ENCODE measurements at regions not wholly inside any gene's neighbourhood (a gene's known extent, or its start where the extent isn't known, plus 50 kb on each side); places are given as distances from the start of the nearest gene placed in this dataset.
"Not testable (repeated sequence)": the region's sequence is repeated elsewhere in the genome, so short reads cannot be mapped to it uniquely, and the experiment has no call there.

DNA sequence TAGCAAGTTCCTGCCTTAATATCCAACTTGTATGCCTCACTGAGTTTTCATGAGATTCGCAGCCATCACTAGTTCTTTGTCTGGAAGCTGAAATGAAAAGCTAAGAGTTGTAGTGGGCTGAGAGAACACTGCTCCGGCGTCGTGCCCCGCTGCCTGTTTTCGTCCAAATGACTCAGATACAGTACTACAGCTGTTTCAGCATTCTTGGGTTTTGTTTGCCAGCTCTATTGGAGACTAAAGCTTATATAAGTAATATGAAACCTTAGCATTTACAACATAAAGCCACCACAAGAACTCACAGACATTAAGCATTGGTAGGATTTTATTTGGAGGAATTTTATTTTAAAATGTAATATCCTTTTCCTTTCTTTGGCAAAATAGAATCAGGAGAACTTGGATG lies 299.7 kb downstream of the DLEU7 start:
- no peak for DNase-seq

DNA sequence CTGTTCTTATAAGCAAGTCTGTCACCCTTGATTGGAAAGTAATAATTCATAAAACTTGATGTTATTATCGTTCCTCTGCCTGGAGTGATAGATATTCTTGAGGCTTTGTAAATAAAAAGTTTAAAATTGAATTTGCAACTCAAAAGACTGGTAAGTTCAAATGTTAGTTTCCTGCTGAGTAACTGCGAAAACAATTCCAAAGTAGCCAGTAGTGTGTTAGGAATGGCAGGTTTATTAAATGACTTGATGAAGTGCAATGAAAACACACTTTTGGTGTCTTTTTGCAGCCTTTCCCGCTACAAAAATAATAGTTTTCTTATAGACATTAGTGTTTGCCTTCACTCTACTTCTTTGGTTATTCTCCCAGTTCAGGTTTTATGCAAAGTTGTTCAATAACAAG lies 299.3 kb downstream of the DLEU7 start:
- no peak for DNase-seq

DNA sequence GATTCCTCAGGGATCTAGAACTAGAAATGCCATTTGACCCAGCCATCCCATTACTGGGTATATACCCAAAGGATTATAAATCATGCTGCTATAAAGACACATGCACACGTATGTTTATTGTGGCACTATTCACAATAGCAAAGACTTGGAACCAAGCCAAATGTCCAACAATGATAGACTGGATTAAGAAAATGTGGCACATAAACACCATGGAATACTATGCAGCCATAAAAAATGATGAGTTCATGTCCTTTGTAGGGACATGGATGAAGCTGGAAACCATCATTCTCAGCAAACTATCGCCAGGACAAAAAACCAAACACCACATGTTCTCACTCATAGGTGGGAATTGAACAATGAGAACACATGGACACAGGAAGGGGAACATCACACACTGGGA lies 296.3 kb downstream of the DLEU7 start:
- DNase-seq = not testable (repeated sequence)

DNA sequence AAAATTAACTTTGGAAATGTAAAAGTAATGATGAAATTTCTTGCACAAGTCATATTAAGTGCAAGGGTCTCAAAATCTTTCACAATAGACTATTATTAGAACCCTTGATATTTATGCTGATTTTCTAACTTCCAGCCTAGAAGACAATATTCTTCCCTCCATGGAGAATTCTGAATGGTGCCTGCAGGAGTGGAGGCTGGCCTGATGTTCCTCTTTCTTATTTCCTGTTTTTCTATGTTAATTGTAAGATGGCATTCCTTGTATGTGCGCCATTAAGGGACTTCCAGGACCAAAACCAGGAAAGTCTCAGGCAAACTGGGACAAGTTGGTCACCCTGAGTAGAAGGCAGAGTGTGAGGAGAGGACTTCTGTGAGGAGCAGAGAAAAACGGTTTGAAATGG lies 294.9 kb downstream of the DLEU7 start:
- no peak for DNase-seq

DNA sequence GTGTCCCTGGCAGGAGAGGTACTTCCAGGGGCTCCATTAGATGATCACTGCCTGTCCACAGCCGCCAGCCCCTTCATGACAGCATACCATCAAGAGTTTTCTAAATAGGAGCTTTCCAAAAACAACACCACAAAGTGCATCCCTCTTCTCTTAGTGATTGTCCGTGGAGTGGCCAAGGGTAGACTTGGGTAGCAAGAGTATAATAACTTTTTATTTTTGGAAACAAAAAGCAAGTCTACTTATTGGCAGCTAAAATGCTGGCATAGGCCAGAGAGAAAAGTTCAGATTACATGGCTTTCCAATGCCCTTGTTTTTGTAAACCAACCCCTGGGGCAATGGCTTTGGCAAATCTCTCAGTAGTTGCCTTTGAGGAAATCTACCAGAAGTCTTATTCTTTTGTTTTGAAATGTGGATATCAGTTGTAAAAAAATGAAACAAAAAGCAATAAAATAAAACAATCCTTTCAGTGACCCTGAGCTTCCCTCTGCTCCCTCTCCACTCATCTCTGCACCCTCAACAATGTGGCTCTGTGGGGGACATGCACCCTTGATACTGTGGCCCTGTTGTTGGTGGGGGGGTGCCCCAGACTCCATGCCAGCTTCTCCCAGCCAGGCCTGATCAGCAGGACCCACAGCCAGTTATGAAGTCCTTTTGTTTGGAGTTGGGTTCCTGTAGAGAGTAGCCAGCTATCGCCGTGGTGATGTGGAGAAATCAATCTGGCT lies 294.1 kb downstream of the DLEU7 start:
- DNase-seq = no peak

DNA sequence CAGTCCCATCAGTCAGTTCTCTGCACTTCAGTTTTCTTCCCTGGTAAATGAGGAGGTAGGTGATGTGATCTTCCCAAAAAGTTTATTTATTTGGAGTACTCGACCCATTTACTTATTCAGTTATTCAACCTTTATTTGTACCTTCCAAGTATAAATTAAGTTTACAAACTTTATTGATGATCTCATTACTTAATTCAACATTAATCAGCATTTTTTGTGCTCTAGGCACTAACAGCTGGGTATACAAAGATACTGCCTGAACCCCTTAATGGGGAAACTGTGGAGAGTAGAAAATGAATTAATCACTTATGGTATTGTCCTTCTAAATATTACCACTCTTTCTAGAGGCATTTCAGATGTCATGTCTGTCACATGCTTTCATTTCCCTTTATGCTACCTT lies 293.3 kb downstream of the DLEU7 start:
- no peak for DNase-seq

DNA sequence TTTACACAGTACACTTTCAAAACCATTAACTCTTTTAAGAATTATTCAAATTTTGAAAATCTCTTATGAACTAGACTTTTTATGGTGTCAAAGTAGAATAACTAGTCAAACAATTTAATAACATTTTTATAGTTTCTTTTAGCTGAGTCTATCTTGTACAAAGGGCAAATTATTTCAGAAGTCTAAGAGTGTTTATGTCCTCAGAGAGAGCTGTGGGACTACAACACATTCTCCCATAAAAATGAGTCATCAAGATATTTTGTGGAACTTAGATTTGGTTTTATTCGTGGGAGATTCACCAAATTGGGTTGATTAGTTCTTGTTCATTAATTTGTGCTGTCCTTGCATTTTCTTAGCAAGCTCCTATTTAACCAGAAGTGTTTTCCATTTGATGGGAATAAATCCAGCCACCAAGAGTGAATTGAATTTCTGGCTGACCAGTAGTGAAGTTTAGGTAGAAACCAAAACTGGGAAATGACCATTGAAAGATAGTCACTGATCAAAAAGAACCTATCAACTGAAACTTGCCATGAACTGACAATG lies 291.0 kb downstream of the DLEU7 start:
- no peak for DNase-seq

DNA sequence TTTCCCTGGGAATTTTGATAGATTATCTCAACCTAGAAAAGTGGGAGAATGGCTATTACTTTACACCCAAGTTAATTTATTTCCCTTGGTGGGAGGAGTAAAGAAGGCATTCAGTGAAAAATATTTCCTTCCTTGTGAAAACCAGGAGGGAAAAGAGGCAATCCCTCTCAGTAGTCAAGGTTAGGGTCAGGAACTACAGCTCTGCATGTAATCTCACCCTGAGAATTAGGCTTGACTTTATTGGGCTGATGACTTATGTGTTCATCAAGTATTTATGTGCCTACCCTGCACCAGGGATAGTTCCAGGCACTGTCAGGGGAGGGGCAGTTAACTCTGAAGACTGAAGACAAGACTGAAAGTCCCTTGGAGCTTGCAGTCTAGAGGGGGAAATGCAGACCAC lies 281.8 kb downstream of the DLEU7 start:
- no peak for DNase-seq

DNA sequence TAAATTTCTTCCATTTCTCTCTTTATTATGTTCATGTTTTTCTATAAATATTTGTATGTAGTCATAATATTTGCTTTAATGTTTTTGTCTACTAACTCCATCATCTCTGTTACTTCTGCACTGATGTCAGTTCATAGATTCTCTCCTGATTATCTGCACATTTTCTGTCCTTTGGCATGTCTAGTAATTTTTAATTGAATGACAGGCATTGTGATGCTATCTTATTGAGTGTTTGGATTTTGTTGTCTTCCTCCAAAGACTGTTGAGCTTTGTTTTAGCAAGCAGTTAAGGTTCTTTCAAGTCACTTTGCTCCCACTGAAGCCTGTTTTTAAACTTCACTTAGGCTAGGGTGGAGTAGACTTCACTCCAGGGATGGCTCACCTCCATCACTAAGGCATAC lies 276.8 kb downstream of the DLEU7 start:
- DNase-seq = no peak

DNA sequence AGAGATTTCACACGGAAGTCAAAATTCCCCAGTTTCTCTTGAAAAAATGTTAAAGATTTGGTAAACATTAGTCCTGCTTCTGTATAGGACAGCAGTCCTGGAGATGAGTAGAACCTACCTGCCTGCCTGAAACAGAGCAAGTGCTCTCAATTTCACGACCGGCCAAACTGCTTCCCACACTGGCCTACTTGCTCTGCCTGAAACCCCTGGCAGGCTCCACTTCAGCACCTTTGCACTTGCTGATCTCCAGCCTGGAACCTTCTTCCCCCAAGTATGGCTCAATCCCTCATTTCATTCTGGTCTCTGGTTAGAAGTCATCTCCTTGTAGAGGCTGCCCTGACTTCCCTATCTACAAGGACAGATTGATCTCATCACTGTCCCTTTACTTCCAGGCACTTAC lies 271.4 kb downstream of the DLEU7 start:
- no peak for DNase-seq

DNA sequence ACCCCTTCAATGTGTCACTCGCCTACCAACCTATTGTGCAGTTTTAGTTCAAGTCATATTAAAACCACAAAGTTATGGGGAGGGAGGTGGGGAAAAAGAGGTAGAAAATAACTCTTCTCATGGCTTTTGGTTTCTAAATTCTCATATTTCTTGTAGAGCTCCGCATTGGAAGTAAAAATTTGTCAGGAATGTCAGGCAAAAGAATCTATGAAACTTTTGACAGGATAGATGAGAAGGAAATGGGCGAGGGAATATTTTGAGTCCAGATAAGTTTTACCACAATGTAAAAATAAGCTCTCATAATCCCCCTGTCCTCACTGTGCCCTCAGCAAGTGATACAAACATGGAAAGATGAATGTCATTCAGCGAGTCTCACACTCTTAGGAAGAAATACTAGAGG lies 270.4 kb downstream of the DLEU7 start:
- DNase-seq = no peak

DNA sequence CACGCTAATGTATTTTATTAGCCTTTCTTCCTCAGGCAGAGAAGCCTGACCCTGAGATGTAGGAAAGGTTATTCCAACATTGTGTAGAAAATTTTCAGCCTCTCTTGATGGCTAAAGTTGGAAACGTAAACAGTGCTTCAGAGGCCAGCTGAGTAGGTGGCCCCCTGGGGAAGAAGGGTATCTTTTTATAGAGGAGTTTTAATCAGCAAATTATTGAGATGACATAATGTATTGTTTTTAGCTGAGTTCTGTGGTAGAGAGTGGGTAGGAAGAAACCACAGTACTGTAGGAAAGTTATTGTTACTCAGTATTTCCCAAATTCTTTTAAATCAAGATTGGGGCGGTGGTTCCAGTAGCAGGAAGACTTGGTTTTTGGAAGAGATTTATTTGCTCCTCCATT lies 268.8 kb downstream of the DLEU7 start:
- no peak for DNase-seq

DNA sequence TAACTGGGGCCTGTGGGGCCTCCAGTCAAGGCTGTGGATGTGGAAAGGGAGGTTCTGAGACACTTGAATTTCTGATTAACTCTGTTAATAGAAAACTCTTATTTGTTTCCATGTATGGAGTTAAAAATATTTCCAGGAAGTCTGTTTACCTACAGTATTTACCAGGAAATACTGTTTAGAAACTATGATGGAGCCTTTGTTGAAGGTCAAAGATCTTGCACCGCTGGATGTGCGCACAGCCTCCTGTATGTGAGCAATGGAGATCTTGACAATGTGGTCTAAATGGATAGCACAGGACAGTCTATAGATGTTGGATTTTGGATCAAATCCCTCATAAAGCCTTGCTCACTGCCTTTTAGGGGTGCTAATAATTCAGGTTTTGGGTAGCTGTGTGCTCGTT lies 268.4 kb downstream of the DLEU7 start:
- DNase-seq = no peak

DNA sequence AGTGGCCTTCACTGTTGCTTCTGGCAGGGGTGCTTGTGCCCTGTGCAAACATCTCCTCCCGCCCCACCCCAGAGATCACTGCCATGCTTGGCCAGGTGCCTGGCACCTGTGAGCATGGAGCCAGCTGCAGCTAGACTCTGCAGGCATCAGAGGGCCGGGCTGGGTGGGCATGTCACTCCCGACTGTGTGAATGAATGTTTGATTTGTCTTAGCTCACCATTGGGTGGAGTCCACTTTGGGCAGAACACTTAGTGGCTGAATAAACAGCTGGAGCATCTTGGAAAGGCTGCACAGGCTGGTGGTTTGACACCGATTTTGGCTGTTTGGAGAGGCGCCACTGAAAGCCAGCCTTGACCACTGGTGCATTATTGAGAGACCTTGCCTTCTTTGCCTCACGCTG lies 267.3 kb downstream of the DLEU7 start:
- no peak for DNase-seq

DNA sequence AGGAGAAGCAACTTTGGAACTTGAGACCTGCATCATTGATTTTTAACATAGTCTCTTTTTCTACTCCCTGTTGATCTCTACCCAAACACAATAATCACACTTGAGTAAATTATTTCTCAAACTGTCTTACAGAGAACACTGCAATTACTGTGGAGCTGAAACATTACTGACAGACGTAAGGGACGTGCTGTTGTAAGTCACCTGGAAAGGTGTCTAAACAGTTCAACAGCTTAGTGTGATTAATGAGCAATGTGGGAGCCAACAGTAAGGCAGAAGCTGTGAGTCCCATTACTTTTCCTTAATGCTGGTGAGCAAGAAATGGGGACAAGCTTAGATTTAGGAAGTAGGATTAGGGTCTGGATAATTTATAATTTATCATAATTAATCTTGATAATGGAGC lies 265.7 kb downstream of the DLEU7 start:
- no peak for DNase-seq

DNA sequence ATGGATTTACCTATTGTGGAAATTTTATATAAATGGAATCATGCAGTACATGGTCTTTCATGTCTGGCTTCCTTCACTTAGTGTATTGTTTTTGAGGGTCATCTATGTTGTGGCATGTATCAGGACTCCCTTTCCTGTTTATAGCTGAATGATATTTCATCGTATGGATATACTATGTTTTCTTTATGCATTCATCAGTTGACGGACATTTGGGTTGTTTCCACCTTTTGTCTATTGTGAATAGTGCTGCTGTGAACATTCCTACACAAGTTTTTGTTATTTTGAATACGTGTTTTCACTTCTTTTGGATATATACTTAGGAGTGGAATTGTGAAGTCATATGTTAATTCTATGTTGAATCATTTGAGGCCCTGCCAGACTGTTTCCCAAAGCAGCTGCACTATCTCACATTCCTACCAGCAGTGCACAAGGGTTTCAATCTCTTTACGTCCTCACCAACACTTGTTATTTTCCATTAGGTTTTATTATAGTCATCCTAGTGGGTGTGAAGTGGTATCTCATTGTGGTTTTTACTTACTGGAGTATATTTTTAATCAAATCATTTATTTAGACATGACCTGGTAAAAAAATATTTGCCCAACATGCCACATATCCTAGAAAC lies 262.7 kb downstream of the DLEU7 start:
- DNase-seq = no peak

DNA sequence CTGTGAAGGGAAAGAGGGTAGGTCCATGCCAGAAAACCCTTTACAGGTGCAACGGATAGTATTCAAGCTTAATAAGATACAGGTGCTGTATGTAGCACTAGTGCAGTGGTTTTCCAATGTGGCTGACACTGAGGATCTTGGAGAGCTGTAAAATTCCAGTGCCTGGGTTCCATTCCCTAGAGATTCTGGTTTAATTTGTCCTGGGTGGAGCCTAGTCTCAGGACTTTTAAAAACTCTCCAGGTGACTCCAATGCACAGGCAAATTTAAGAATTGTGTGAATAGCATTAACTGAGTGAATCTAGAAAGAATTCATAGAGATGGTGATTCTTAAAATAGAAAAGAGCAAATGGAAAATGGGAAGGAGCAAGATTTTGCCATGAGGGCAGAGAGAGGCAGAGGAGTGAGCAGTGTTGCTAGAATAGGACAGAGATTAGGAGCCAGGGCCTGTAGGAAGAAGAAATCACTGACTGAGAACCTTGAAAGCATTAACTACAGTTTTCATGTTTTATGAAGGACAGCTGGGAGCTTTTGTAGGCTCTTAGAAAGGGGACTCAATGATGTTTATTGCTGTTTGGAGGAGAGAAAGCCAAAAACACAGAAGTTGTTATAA lies 261.8 kb downstream of the DLEU7 start:
- no peak for DNase-seq

DNA sequence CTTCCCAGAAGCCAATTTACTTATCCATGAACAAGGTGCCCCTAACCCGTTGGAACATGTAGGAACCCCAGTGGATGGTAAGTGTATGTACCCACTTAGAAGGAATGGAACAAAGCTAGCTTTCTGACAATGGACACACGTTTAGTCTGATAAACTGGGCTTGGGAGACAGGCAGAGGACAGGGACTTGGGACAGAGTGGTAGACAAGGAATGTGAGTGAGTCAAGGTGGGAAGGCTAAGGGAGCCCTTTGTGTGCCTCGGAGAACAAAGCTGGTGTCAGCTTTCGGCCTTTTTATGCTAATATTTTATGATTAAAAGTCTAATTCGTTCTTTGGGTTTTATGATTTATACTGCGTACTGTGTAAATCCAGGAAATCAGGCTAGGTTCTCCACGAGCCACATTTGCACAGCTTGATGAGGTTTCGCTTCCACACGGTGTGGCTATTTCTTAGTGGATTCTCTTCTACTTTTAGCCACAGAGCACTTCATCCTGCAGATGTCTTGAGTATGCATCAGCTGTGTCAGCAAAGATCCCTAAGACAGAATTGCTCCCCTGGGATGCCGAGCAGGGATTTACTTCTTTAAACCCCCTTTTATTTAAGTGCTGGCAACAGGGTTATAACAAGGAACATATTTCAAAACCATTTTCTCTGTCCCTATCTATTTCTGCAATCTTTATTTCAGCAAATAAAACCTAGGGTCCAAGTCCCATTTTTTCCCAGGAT lies 258.5 kb downstream of the DLEU7 start:
- no peak for DNase-seq

DNA sequence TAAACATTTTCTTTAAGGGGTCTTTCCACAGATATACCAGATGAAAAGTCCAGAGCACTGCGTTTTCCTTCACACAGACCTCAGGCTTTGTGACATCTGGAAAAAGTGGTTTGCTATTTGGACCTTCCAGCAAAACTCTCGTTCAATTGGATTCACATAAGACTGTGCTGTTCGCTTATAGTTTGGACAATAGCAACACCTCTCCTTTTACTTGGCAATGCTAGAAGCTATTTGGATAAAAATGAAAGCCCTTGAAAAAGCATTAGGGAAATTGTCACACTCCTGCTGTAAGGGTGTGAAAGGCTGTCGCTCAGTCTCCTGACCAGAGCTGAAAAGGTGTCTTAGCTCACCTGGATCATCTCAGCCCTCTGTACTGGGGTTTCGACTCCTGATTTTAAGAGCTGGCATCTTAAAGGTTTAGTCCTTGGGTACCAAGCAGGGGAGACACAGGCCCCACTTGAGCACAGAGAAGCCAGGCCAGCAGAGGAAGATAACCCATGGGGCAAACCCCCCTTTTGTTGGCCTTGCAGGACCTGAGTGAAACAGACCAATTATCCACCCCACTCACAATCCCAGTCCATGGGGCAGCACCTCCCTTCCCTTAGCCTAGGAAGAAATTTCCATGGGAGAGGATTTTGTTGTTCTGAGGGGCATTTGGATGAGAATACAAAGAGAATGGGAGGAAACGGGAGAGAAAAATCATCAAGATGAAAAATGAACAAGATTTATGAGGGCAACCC lies 257.6 kb downstream of the DLEU7 start:
- DNase-seq = no peak

DNA sequence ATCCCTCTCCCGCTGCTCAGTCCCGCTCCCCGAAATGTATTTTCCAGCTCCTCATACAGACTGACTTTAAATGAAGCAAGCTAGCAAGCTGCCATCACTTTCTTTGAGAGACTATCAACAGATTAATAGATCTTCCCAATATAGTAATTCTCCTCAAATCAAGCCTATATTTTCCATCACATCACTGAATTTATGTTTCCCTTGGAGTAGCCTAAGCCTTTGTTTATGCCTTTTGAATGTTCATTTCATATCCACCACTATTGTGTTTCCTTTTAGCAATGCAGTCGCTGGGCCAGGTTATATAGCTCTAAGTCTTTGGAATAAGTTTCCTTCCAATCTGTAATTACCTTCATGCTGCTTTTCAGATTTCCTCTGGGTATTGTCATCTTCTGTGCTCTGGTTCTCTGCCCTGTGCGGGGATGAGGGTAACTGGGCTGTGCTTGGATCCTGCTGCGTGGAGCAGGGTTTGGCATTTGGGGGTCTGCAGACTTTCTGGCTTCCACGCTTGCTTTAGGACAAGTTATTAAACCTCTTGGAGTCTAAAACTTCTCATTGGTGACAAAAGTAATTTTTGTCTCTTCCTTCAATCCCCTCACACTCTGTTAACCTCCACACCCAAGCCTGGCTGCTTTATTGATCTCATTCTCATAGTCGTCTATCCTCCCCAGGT lies 256.9 kb downstream of the DLEU7 start:
- no peak for DNase-seq

DNA sequence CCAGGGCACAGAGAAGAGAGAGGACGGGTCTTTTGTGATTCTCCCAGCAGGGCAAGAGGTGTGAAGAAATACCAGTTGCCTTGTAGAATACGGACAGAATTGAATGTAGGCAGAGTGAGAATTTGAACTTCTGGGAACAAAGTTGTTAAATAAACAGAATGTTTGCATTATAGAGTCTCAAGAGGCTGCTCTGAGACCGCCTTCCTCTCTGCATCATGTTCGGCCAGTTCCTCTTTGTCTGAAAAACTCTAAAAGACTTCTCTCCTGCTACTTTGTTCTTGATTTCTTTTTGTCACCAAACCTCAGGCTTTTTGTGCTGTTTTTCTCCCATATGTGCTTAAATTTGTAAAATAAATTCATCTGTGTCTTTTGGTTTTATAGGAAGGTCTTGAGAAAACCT lies 256.4 kb downstream of the DLEU7 start:
- no peak for DNase-seq

DNA sequence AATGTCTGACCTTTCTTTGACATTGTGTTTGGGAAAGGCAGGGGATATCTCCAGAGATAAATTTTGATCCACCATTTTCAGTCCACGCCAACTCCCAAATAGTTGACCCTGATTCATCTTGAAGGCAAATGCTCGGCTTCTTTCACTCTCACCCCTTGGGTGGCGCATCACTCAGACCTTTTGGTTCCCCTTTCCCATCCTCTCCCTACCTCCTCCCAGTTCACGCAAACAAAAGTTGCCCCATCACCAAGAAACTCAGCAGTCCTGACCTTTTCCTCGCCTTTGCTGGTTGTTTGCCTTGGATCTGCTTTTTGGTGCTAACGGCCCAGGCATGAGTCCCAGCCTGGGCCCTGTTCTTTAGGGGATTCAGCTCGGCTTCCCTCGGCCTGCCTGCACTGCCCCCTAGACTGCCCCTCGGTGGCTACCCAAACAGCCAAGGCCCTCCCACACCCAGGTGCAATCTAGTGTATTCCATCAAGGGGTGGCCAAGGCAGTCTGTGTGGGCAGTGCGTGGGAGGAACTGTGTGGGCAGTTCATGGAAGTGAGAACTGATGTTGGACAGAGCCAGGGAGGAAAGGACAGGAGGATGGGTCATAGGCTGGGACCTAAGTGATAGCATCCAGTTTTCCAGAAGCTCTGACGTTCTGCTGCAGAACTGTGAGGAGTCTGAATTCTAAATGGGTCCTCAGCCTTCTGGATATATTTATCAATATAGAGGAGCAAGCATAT lies 255.7 kb downstream of the DLEU7 start:
- DNase-seq = no peak
